ENCODE measurements at regions not wholly inside any gene's neighbourhood (a gene's known extent, or its start where the extent isn't known, plus 50 kb on each side); places are given as distances from the start of the nearest gene placed in this dataset.

DNA sequence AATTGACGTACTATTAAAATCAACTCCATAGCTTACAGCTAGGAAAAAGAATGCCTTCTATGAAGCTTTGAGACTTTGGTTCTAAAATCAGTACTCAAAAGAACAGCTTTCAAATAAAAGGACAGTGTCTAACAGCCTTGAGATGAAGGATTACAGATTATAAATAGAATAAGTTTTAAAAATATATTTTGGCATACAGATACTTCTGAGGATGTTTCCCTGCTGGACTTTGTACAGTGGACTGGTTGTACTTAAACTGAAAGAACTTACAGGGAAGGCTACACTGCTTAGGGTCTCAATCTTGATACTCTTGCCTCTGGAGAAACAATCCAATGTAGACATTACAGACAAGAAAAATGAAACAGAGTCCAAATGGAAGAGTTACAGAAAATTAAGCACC is 452.7 kb downstream of the CETN3 start:
- TF ChIP-seq, protein P1, sequence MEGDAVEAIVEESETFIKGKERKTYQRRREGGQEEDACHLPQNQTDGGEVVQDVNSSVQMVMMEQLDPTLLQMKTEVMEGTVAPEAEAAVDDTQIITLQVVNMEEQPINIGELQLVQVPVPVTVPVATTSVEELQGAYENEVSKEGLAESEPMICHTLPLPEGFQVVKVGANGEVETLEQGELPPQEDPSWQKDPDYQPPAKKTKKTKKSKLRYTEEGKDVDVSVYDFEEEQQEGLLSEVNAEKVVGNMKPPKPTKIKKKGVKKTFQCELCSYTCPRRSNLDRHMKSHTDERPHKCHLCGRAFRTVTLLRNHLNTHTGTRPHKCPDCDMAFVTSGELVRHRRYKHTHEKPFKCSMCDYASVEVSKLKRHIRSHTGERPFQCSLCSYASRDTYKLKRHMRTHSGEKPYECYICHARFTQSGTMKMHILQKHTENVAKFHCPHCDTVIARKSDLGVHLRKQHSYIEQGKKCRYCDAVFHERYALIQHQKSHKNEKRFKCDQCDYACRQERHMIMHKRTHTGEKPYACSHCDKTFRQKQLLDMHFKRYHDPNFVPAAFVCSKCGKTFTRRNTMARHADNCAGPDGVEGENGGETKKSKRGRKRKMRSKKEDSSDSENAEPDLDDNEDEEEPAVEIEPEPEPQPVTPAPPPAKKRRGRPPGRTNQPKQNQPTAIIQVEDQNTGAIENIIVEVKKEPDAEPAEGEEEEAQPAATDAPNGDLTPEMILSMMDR (IDR thresholded peaks at IDR 0.05) = no peak
- TF ChIP-seq POLR2A (IDR thresholded peaks at IDR 0.05) = no peak
